GM19099 (cell line): ENCODE measurements at regions not wholly inside any gene's neighbourhood (a gene's known extent, or its start where the extent isn't known, plus 50 kb on each side); places are given as distances from the start of the nearest gene placed in this dataset.

Experiments used
- POLR2A ChIP-seq: IDR thresholded peaks from 3 replicates; pipeline ENCODE4 v1.6.1; 2011; ENCODE audit warnings: low read depth; ENCODE audit not compliant: insufficient read length; ENCODE audit errors: extremely low read depth

GRCh38 chr4:116453127-116453526 is 632.2 kb downstream of the TRAM1L1 start:
- TF ChIP-seq POLR2A, result no peak

GRCh38 chr4:116449764-116450163 is 635.6 kb downstream of the TRAM1L1 start:
- TF ChIP-seq POLR2A, result no peak

- TF ChIP-seq POLR2A, result no peak
Measured at GRCh38 chr4:116444117-116444516, 641.3 kb downstream of the TRAM1L1 start.

DNA sequence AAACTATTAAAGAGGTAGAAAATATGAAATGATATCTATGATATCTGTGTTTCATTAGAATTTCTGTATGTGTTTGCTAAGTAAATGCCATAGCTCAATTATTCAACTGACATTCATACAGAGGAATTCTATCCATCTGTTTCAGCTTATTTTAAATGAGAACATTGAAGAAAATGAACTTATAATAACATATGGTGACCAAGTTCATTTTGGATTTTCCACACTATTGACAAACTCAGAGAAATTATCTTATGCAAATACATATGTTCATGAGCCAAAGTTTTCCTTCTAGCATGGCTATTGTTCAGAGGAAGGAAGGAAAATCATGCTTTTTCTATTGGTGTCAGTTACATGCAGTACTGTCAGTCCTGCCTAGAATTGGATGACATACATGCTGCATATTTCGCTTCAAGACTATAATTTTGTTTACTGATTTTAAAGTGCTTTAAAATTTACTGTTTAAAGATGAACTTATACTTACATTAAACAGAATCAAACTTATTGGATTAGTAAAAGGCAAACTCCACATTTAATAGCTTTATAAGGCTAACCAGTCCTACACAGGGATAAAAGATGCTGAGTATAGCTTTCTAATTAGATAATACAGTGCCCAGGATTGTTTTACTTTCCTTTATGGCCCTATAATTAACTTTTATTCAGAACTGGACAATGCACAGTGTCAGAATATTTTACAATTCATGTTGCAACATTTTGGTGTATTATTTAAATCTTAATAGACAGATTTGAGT is 646.2 kb downstream of the TRAM1L1 start:
- TF ChIP-seq POLR2A, result no peak

DNA sequence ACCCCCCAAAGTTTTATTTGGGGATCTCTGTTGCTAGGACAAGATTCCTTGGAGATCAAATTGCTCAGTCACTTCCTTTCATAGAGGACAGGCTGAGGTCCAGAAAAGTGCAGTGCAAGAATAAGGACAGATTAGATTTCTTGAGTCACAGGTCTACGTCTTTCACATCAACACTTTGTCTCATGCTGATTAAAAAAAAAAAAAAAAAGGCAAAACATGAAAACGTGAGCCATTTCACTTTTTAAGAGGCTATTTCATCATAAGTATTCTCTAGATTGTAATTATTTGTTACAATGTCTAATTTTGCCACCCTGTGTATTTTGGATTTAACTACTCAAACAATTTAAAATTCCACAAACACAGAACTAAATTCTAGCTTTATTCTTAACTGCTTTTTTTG is 647.0 kb downstream of the TRAM1L1 start:
- no peak for TF ChIP-seq POLR2A

DNA sequence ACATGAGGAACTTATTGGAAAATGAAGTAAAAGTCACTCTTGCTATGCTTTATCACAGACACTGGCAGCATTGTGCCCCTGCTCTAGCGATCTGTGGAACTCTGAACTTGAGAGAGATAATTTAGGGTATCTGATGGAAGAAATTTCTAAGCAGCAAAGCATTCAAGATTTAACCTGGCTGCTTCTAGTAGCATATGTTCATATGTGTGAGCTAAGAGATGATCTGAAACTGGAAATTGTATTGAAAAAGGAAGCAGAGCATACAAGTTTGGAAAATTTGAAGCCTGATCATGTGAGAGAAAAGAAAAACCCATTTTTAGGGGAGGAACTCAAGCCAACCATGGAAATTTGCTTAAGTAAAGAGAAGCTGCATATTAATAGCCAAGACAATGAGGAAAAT is 657.7 kb downstream of the TRAM1L1 start:
- TF ChIP-seq POLR2A, result no peak

- no peak for TF ChIP-seq POLR2A
Measured at GRCh38 chr4:116413222-116413621, 672.2 kb downstream of the TRAM1L1 start.

DNA sequence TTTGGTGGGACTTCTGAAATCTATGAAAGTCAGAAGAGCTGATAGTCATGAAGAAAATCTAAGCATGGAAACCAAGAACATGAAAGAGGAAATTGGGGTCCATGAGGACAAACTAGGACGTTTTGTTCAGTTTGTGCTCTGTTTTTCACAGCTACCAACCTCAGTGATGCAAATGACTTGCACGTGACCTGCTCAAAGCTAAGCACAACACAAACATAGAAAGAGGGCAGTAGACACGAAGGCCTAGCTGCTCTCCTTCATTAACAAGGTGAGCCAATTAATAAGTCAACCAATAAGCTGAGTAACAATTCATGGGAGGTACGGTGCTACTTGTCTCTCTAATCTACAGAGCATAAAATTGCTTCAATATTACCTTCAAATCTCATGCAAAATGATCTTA is 684.1 kb downstream of the TRAM1L1 start:
- no peak for TF ChIP-seq POLR2A

DNA sequence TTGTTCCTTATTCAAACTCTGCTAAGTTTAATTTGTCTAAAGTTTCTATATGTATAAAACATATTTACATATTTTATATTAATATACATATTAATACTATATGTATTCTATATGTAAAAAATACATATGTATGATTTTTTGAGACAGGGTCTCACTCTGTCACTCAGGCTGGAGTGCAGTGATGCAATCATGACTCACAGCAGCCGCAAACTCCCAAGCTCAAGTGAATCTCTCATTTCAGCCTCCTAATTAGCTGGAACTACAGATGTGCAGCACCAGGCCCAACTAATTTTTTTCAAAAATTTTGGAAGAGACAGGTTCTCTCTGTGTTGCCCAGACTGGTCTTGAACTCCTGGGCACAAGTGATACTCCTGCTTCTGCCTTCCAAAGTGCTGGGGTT is 684.9 kb downstream of the TRAM1L1 start:
- no peak for TF ChIP-seq POLR2A

DNA sequence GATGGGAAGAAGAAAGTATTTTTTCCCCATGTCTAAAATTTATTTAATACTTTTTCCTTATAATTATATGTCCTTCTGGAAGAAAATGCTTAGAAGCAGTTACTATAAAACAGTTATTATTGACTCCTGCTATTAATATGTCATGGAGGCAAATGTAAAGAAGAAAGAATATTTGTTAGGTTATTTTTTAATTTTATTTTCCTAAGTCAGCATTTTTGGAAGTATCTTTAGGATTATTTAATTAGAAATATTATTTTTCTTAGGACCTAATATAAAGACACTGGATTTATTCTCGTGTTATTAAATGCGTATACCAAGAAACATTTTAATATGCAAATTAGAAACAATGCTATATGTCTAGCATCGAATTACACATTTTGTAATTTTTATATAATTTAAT is 687.7 kb downstream of the TRAM1L1 start:
- no peak for TF ChIP-seq POLR2A

GRCh38 chr4:116397291-116397690 is 688.1 kb downstream of the TRAM1L1 start:
- TF ChIP-seq POLR2A, result no peak

GRCh38 chr4:116395408-116395807 is 690.0 kb downstream of the TRAM1L1 start:
- TF ChIP-seq POLR2A, result no peak

- TF ChIP-seq POLR2A, result no peak
Measured at GRCh38 chr4:116391020-116391419, 694.4 kb downstream of the TRAM1L1 start.

DNA sequence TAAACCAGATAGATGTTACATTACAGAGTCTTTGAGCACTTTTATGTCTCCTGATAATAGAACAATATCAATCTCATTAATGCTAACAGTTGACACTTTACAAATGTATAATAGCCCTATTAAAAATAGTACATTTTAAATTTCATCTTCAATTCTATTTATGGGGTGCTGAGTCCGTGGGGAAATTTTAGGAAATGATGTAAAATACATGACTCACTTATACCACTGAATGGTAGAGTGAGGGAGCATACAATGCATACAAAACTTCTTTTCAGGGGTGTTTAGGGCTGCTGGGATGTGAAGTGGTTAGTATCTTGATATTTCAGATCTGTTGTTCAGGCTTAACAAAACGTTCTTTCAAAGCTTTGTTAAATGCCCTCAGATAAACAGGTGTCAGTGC is 696.2 kb downstream of the TRAM1L1 start:
- no peak for TF ChIP-seq POLR2A

DNA sequence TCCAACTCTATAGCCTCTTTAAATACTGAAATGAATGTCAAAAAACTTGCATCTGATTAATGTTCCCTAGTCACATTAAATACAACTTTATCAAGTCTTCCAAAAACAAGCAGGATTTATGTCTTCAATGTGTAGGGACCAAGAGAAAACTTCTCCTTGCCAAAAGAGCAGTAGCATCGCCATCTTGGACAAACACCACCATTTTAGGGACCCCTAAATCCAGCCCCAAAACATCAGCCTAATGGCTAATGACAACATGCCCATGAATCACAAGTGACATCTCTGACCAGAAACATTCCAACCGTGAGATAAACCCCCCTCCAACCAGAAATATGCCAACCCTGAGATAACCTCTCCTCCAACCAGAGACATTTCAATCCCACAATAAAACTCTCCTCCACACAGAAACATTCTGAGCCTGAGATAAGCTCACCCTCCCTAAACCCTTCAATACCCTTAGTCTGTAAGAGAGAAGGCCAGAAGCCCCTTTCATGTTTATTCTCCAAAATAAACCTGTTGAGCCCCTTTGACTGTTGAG is 697.4 kb downstream of the TRAM1L1 start:
- no peak for TF ChIP-seq POLR2A

- TF ChIP-seq POLR2A, result no peak
Measured at GRCh38 chr4:116386856-116387255, 698.5 kb downstream of the TRAM1L1 start.

- no peak for TF ChIP-seq POLR2A
Measured at GRCh38 chr4:116385583-116385982, 699.8 kb downstream of the TRAM1L1 start.
